GM23338 (cell line): ENCODE measurements at regions not wholly inside any gene's neighbourhood (a gene's known extent, or its start where the extent isn't known, plus 50 kb on each side); places are given as distances from the start of the nearest gene placed in this dataset.

Experiments
- ATAC-seq: fragments of 200-7000 bp; cut with Tn5 transposase; 3 replicates; pipeline ENCODE4 v1.9.1; 2020
- DNase-seq: peaks from one replicate; pipeline ENCODE4 v3.0.0-alpha.2; 2015; ENCODE audit warnings: low spot score
- H2AFZ ChIP-seq: fragments of 200-600 bp; sonication (generic); 2 replicates; pipeline ENCODE4 v1.8.0; 2016; ENCODE audit warnings: antibody characterized with exemption, mild to moderate bottlenecking, moderate library complexity
- H3F3A ChIP-seq: fragments of 200-600 bp; sonication (generic); replicated peaks from 2 replicates; pipeline ENCODE4 v1.8.0; 2017; ENCODE audit warnings: antibody characterized with exemption, mixed run types, low read depth
- H3K27ac ChIP-seq: fragments of 200-600 bp; sonication (generic); 2 replicates; pipeline ENCODE4 v1.6.1; 2016; ENCODE audit warnings: low read depth
- H3K27me3 ChIP-seq: fragments of 200-600 bp; sonication (generic); 2 replicates; pipeline ENCODE4 v1.8.0; 2016; ENCODE audit warnings: mild to moderate bottlenecking, mixed run types, moderate library complexity; ENCODE audit not compliant: insufficient read depth
- H3K36me3 ChIP-seq: fragments of 200-600 bp; sonication (generic); 2 replicates; pipeline ENCODE4 v1.8.0; 2016; ENCODE audit warnings: mild to moderate bottlenecking; ENCODE audit not compliant: insufficient read depth
- H3K4me1 ChIP-seq: fragments of 200-600 bp; sonication (generic); 2 replicates; pipeline ENCODE4 v1.8.0; 2016; ENCODE audit warnings: mild to moderate bottlenecking, moderate library complexity; ENCODE audit not compliant: insufficient read depth
- H3K4me2 ChIP-seq: fragments of 200-600 bp; sonication (generic); 2 replicates; pipeline ENCODE4 v1.7.1; 2017; ENCODE audit warnings: mixed run types
- H3K4me3 ChIP-seq: fragments of 200-600 bp; sonication (generic); 2 replicates; pipeline ENCODE4 v1.6.1; 2016; ENCODE audit warnings: mixed run types
- H3K79me2 ChIP-seq: fragments of 200-600 bp; sonication (generic); replicated peaks from 2 replicates; pipeline ENCODE4 v1.8.0; 2017; ENCODE audit warnings: mild to moderate bottlenecking; ENCODE audit not compliant: insufficient read depth
- H3K9me2 ChIP-seq: fragments of 200-600 bp; sonication (generic); 2 replicates; pipeline ENCODE4 v1.8.0; 2017; ENCODE audit not compliant: insufficient read depth
- H4K20me1 ChIP-seq: fragments of 200-600 bp; sonication (generic); replicated peaks from 2 replicates; pipeline ENCODE4 v1.8.0; 2017; ENCODE audit warnings: mild to moderate bottlenecking; ENCODE audit not compliant: insufficient read depth
- H3K27ac Mint-ChIP-seq: 2 replicates; pipeline ENCODE4 v1.8.0; 2020; ENCODE audit warnings: inconsistent platforms, mild to moderate bottlenecking, moderate library complexity, mixed read lengths
- H3K27me3 Mint-ChIP-seq: 3 replicates; pipeline ENCODE4 v1.8.0; 2022; ENCODE audit warnings: low read depth, mild to moderate bottlenecking, moderate library complexity, mixed read lengths, inconsistent platforms; ENCODE audit not compliant: insufficient read depth, poor library complexity
- H3K36me3 Mint-ChIP-seq: 3 replicates; pipeline ENCODE4 v1.8.0; 2021; ENCODE audit warnings: low read depth, mild to moderate bottlenecking, inconsistent platforms, moderate library complexity, mixed read lengths
- H3K4me1 Mint-ChIP-seq: 3 replicates; pipeline ENCODE4 v1.8.0; 2020; ENCODE audit warnings: mild to moderate bottlenecking, inconsistent platforms, mixed read lengths
- H3K4me3 Mint-ChIP-seq: 3 replicates; pipeline ENCODE4 v1.8.0; 2021; ENCODE audit warnings: moderate library complexity, mild to moderate bottlenecking, inconsistent platforms, mixed read lengths
- H3K9me3 Mint-ChIP-seq: 3 replicates; pipeline ENCODE4 v1.8.0; 2020; ENCODE audit warnings: moderate library complexity, mild to moderate bottlenecking, inconsistent platforms, mixed read lengths
- CREB1 ChIP-seq: fragments of 250-450 bp; sonication (Bioruptor Pico); IDR thresholded peaks from 2 replicates; pipeline ENCODE4 v1.5.0; 2020; ENCODE audit warnings: low read depth, mild to moderate bottlenecking, moderate library complexity
- CTCF ChIP-seq, 2 experiments: fragments of 200-600 bp in 1 of 2; sonication (generic) in 1 of 2; conservative IDR thresholded peaks; 2 replicates each; pipeline versions ENCODE4 v1.5.1 to v1.6.1; 2016 to 2017; ENCODE audit warnings: antibody characterized with exemption in 2 of 2, low read depth in 2 of 2, mild to moderate bottlenecking in 2 of 2, moderate library complexity in 1 of 2
- ETS1 ChIP-seq: IDR thresholded peaks from 2 replicates; pipeline ENCODE4 v1.6.1; 2016; ENCODE audit warnings: antibody characterized with exemption
- EZH2 ChIP-seq: fragments of 200-600 bp; sonication (generic); IDR thresholded peaks from one replicate; pipeline ENCODE4 v1.8.0; 2017; ENCODE audit warnings: antibody characterized with exemption, mild to moderate bottlenecking, low read depth; ENCODE audit not compliant: unreplicated experiment
- JUNB ChIP-seq: IDR thresholded peaks from one replicate; pipeline ENCODE4 v1.6.1; 2016; ENCODE audit warnings: antibody characterized with exemption; ENCODE audit not compliant: unreplicated experiment
- NANOG ChIP-seq: IDR thresholded peaks from 2 replicates; pipeline ENCODE4 v1.6.1; 2016; ENCODE audit warnings: antibody characterized with exemption, borderline replicate concordance
- POLR2AphosphoS5 ChIP-seq: IDR thresholded peaks from 2 replicates; pipeline ENCODE4 v1.6.1; 2016; ENCODE audit warnings: antibody characterized with exemption, low read depth
- REST ChIP-seq: IDR thresholded peaks from one replicate; pipeline ENCODE4 v1.6.1; 2018; ENCODE audit warnings: antibody characterized with exemption; ENCODE audit not compliant: unreplicated experiment
- STAT1 ChIP-seq: IDR thresholded peaks from one replicate; pipeline ENCODE4 v1.6.1; 2016; ENCODE audit warnings: antibody characterized with exemption; ENCODE audit not compliant: unreplicated experiment

GRCh38 chr7:79778786-79779770 is 325.6 kb upstream of the MAGI2 start:
- no peaks in the 10 kb centered on the region for H3K9me3 Mint-ChIP-seq
- no peak overlapping the region for H3K4me3 ChIP-seq
- no peaks in the 10 kb centered on the region for H3K4me1 Mint-ChIP-seq
- no peaks in the 10 kb centered on the region for H3K79me2 ChIP-seq
- no peaks in the 10 kb centered on the region for H3K27me3 ChIP-seq
- H3K4me3 Mint-ChIP-seq, result no peak overlapping the region
- H3K27ac ChIP-seq, result no peak overlapping the region
- DNase-seq (no peak), ATAC-seq (no peak)
- H3K4me2 ChIP-seq, result no peak overlapping the region
- H3F3A ChIP-seq, result no peaks in the 10 kb centered on the region
- H3K36me3 Mint-ChIP-seq, result no peaks in the 10 kb centered on the region
- H3K9me2 ChIP-seq, result no peaks in the 10 kb centered on the region
- H4K20me1 ChIP-seq, result no peaks in the 10 kb centered on the region
- TF ChIP-seq POLR2AphosphoS5, result no peak
- no peak for TF ChIP-seq EZH2
- TF ChIP-seq CREB1 (CRISPR knock-in tag), result no peak
- no peak for TF ChIP-seq ETS1
- no peak for TF ChIP-seq NANOG
- TF ChIP-seq JUNB, result no peak
- no peak for TF ChIP-seq STAT1
- no peak for TF ChIP-seq CTCF (conservative IDR thresholded peaks at IDR 0.05; ENCODE audit: low read depth in 2 of 2)
- no peak for TF ChIP-seq REST
- H2AFZ ChIP-seq, result peak overlapping the region; percentile 52; the same call in 1 of the 2 replicates
- H3K4me1 ChIP-seq, result no peaks in the 10 kb centered on the region
- H3K27me3 Mint-ChIP-seq, result no peaks in the 10 kb centered on the region
- no peak overlapping the region for H3K27ac Mint-ChIP-seq
- H3K36me3 ChIP-seq, result no peaks in the 10 kb centered on the region
